Type B pancreatic cell (in vitro differentiated cells): ENCODE measurements at regions not wholly inside any gene's neighbourhood (a gene's known extent, or its start where the extent isn't known, plus 50 kb on each side); places are given as distances from the start of the nearest gene placed in this dataset.

Experiments used
- DNase-seq: peaks from one replicate; pipeline ENCODE4 v3.0.0; 2021; ENCODE audit warnings: mixed read lengths; ENCODE audit not compliant: unreplicated experiment; ENCODE audit errors: extremely low spot score
- H3K27ac Mint-ChIP-seq: 2 replicates; pipeline ENCODE4 v1.8.0; 2021; ENCODE audit warnings: mild to moderate bottlenecking, mixed read lengths
- H3K27me3 Mint-ChIP-seq: 2 replicates; pipeline ENCODE4 v1.8.0; 2021; ENCODE audit warnings: mixed read lengths
- H3K36me3 Mint-ChIP-seq: 2 replicates; pipeline ENCODE4 v1.8.0; 2021; ENCODE audit warnings: mixed read lengths
- H3K4me1 Mint-ChIP-seq: one replicate; pipeline ENCODE4 v1.8.0; 2021; ENCODE audit warnings: mixed read lengths; ENCODE audit not compliant: unreplicated experiment
- H3K4me3 Mint-ChIP-seq: 2 replicates; pipeline ENCODE4 v1.8.0; 2021; ENCODE audit warnings: mild to moderate bottlenecking, mixed read lengths
- H3K9me3 Mint-ChIP-seq: 2 replicates; pipeline ENCODE4 v1.8.0; 2021; ENCODE audit warnings: mixed read lengths
- CTCF ChIP-seq: fragments of 200-600 bp; sonication (generic); conservative IDR thresholded peaks from 2 replicates; pipeline ENCODE4 v1.5.0; 2021; ENCODE audit warnings: antibody characterized with exemption, mild to moderate bottlenecking

- no peaks in the 10 kb centered on the region for H3K27me3 Mint-ChIP-seq
- peaks cover 23% of the 10 kb centered on the region for H3K36me3 Mint-ChIP-seq
- TF ChIP-seq CTCF, result no peak
- H3K27ac Mint-ChIP-seq, result no peak overlapping the region
- peaks cover 10% of the 10 kb centered on the region for H3K4me1 Mint-ChIP-seq
- no peak overlapping the region for H3K4me3 Mint-ChIP-seq
- H3K9me3 Mint-ChIP-seq, result no peaks in the 10 kb centered on the region
- DNase-seq, result no peak
These were observed 89.4 kb upstream of the JAK1 start for GRCh38 chr1:65055747-65056146.

- TF ChIP-seq CTCF, result no peak
- Mint-ChIP-seq H3K36me3 (peaks cover 23% of the 10 kb centered on the region), H3K4me1 (peaks cover 10% of the 10 kb centered on the region), H3K9me3 (no peaks in the 10 kb centered on the region), H3K4me3 (no peak overlapping the region), H3K27ac (no peak overlapping the region), H3K27me3 (no peaks in the 10 kb centered on the region)
- DNase-seq, result no peak
These were observed 89.9 kb upstream of the JAK1 start for GRCh38 chr1:65056234-65056633.

GRCh38 chr1:65056866-65057265 lies 90.5 kb upstream of the JAK1 start:
- H3K36me3 Mint-ChIP-seq, result peaks cover 23% of the 10 kb centered on the region

GRCh38 chr1:65059930-65060538 lies 88.0 kb upstream of the AK4 start:
- H3K9me3 Mint-ChIP-seq, result no peaks in the 10 kb centered on the region
- peaks cover 14% of the 10 kb centered on the region for H3K4me1 Mint-ChIP-seq
- no peak for DNase-seq
- no peaks in the 10 kb centered on the region for H3K27me3 Mint-ChIP-seq
- no peak overlapping the region for H3K4me3 Mint-ChIP-seq
- peak; percentile 81 for TF ChIP-seq CTCF
- peaks cover 21% of the 10 kb centered on the region for H3K36me3 Mint-ChIP-seq
- H3K27ac Mint-ChIP-seq, result no peak overlapping the region

More at GRCh38 chr1:65056866-65057265, 90.5 kb upstream of the JAK1 start:
- no peak for TF ChIP-seq CTCF
- DNase-seq, result no peak
- Mint-ChIP-seq H3K9me3 (no peaks in the 10 kb centered on the region), H3K27ac (no peak overlapping the region), H3K4me3 (no peak overlapping the region), H3K4me1 (peaks cover 10% of the 10 kb centered on the region), H3K27me3 (no peaks in the 10 kb centered on the region)

GRCh38 chr1:65062339-65062738 lies 85.7 kb upstream of the AK4 start:
- Mint-ChIP-seq H3K9me3 (no peaks in the 10 kb centered on the region), H3K27me3 (no peaks in the 10 kb centered on the region), H3K27ac (peak overlapping the region; percentile 5), H3K4me3 (no peak overlapping the region), H3K36me3 (peaks cover 4% of the 10 kb centered on the region), H3K4me1 (peaks cover 20% of the 10 kb centered on the region)
- DNase-seq, result no peak
- TF ChIP-seq CTCF, result no peak

GRCh38 chr1:65063025-65063424 lies 85.0 kb upstream of the AK4 start:
- no peak overlapping the region for H3K27ac Mint-ChIP-seq
- peaks cover 20% of the 10 kb centered on the region for H3K4me1 Mint-ChIP-seq
- no peak for DNase-seq
- no peaks in the 10 kb centered on the region for H3K9me3 Mint-ChIP-seq
- TF ChIP-seq CTCF, result peak; percentile 20
- H3K27me3 Mint-ChIP-seq, result no peaks in the 10 kb centered on the region
- H3K36me3 Mint-ChIP-seq, result peaks cover 4% of the 10 kb centered on the region
- H3K4me3 Mint-ChIP-seq, result no peak overlapping the region
